CD4-positive, alpha-beta T cell treated with Interleukin-15 for 4 hours (primary cell): ENCODE measurements at regions not wholly inside any gene's neighbourhood (a gene's known extent, or its start where the extent isn't known, plus 50 kb on each side); places are given as distances from the start of the nearest gene placed in this dataset.

Source experiments
- DNase-seq: peaks from one replicate; pipeline ENCODE4 v3.0.0-alpha.2; 2020; ENCODE audit warnings: low spot score

- DNase-seq, result no peak
These were observed 463.4 kb upstream of the USP15 start for GRCh38 chr12:61796846-61797245.

- DNase-seq, result no peak
These were observed 462.9 kb upstream of the USP15 start for GRCh38 chr12:61797266-61797665.

GRCh38 chr12:61798778-61799177 is 461.4 kb upstream of the USP15 start:
- DNase-seq, result no peak

GRCh38 chr12:61804301-61804700 is 455.9 kb upstream of the USP15 start:
- no peak for DNase-seq

GRCh38 chr12:61808856-61809255 is 451.3 kb upstream of the USP15 start:
- no peak for DNase-seq

GRCh38 chr12:61810486-61810885 is 449.7 kb upstream of the USP15 start:
- DNase-seq, result no peak

- DNase-seq, result no peak
These were observed 438.8 kb upstream of the USP15 start for GRCh38 chr12:61821381-61821780.

GRCh38 chr12:61823102-61823501 is 437.1 kb upstream of the USP15 start:
- DNase-seq, result no peak

GRCh38 chr12:61846765-61847164 is 413.4 kb upstream of the USP15 start:
- no peak for DNase-seq

- no peak for DNase-seq
These were observed 411.3 kb upstream of the USP15 start for GRCh38 chr12:61848893-61849292.

- no peak for DNase-seq
These were observed 406.3 kb upstream of the USP15 start for GRCh38 chr12:61853945-61854344.

GRCh38 chr12:61854902-61855301 is 405.3 kb upstream of the USP15 start:
- no peak for DNase-seq

- DNase-seq, result no peak
These were observed 402.2 kb upstream of the USP15 start for GRCh38 chr12:61857968-61858367.

GRCh38 chr12:61860451-61860850 is 399.8 kb upstream of the USP15 start:
- no peak for DNase-seq

- no peak for DNase-seq
These were observed 397.2 kb upstream of the USP15 start for GRCh38 chr12:61862986-61863385.

GRCh38 chr12:61863811-61864210 is 396.4 kb upstream of the USP15 start:
- DNase-seq, result no peak

- no peak for DNase-seq
These were observed 390.4 kb upstream of the USP15 start for GRCh38 chr12:61869796-61870195.

- DNase-seq, result peak; percentile 10
These were observed 389.3 kb upstream of the USP15 start for GRCh38 chr12:61870658-61871484.

- DNase-seq, result no peak
These were observed 388.8 kb upstream of the USP15 start for GRCh38 chr12:61871485-61871810.

GRCh38 chr12:61879229-61879628 is 381.0 kb upstream of the USP15 start:
- DNase-seq, result no peak

GRCh38 chr12:61880186-61880585 is 380.0 kb upstream of the USP15 start:
- DNase-seq, result no peak

GRCh38 chr12:61891632-61892031 is 368.6 kb upstream of the USP15 start:
- no peak for DNase-seq

- DNase-seq, result no peak
These were observed 366.0 kb upstream of the USP15 start for GRCh38 chr12:61894168-61894567.

- no peak for DNase-seq
These were observed 363.8 kb upstream of the USP15 start for GRCh38 chr12:61896436-61896835.
